Trophoblast cell (in vitro differentiated cells and primary cell): ENCODE measurements at regions not wholly inside any gene's neighbourhood (a gene's known extent, or its start where the extent isn't known, plus 50 kb on each side); places are given as distances from the start of the nearest gene placed in this dataset.

Source experiments
- DNase-seq, 2 donors: peaks; one replicate each; pipeline ENCODE4 v3.0.0-alpha.2; 2016
- H2AFZ ChIP-seq: 2 replicates; pipeline ENCODE4 v1.6.1; 2013; ENCODE audit warnings: low read length, moderate library complexity, mild to moderate bottlenecking; ENCODE audit not compliant: insufficient read depth, poor library complexity
- H2AK5ac ChIP-seq: 2 replicates; pipeline ENCODE4 v1.6.1; 2013; ENCODE audit warnings: mild to moderate bottlenecking, low read length
- H2BK120ac ChIP-seq: 2 replicates; pipeline ENCODE4 v1.6.1; 2013; ENCODE audit warnings: low read length, mild to moderate bottlenecking, moderate library complexity; ENCODE audit not compliant: insufficient read depth, poor library complexity
- H2BK12ac ChIP-seq: 2 replicates; pipeline ENCODE4 v1.6.1; 2013; ENCODE audit warnings: mild to moderate bottlenecking, low read length, moderate library complexity
- H2BK5ac ChIP-seq: 2 replicates; pipeline ENCODE4 v1.6.1; 2013; ENCODE audit warnings: low read length, low read depth, moderate library complexity, mild to moderate bottlenecking; ENCODE audit not compliant: poor library complexity
- H3K14ac ChIP-seq: 2 replicates; pipeline ENCODE4 v1.6.1; 2013; ENCODE audit warnings: mild to moderate bottlenecking, low read length
- H3K18ac ChIP-seq: 2 replicates; pipeline ENCODE4 v1.6.1; 2013; ENCODE audit warnings: mild to moderate bottlenecking, low read length
- H3K23ac ChIP-seq: 2 replicates; pipeline ENCODE4 v1.6.1; 2013; ENCODE audit warnings: low read length
- H3K27ac ChIP-seq: 2 replicates; pipeline ENCODE4 v1.5.1; 2013; ENCODE audit warnings: low read depth, mild to moderate bottlenecking, inconsistent platforms, low read length, moderate library complexity
- H3K27me3 ChIP-seq: 2 replicates; pipeline ENCODE4 v1.6.1; 2013; ENCODE audit warnings: inconsistent platforms, mild to moderate bottlenecking, low read length, moderate library complexity; ENCODE audit not compliant: insufficient read depth
- H3K36me3 ChIP-seq, 2 experiments: 1 replicate in 1 of 2; 2 replicates in 1 of 2; pipeline ENCODE4 v1.6.1; 2013; ENCODE audit warnings: low read length in 2 of 2, mild to moderate bottlenecking in 2 of 2, moderate library complexity in 1 of 2; ENCODE audit not compliant: insufficient read depth in 2 of 2, control insufficient read depth in 1 of 2
- H3K4ac ChIP-seq: 2 replicates; pipeline ENCODE4 v1.6.1; 2013; ENCODE audit warnings: low read depth, mild to moderate bottlenecking, low read length, moderate library complexity
- H3K4me1 ChIP-seq, 2 experiments: 1 replicate in 1 of 2; 2 replicates in 1 of 2; pipeline ENCODE4 v1.6.1; 2013; ENCODE audit warnings: low read length in 2 of 2, mild to moderate bottlenecking in 2 of 2, moderate library complexity in 1 of 2; ENCODE audit not compliant: insufficient read depth in 2 of 2, control insufficient read depth in 1 of 2
- H3K4me2 ChIP-seq: 2 replicates; pipeline ENCODE4 v1.6.1; 2013; ENCODE audit warnings: inconsistent platforms, mild to moderate bottlenecking, low read length, moderate library complexity
- H3K4me3 ChIP-seq: 2 replicates; pipeline ENCODE4 v1.5.1; 2013; ENCODE audit warnings: mild to moderate bottlenecking, low read depth, low read length, inconsistent platforms
- H3K79me1 ChIP-seq: one replicate; pipeline ENCODE4 v1.6.1; 2013; ENCODE audit warnings: low read length
- H3K79me2 ChIP-seq: 2 replicates; pipeline ENCODE4 v1.6.1; 2013; ENCODE audit warnings: low read length, mild to moderate bottlenecking; ENCODE audit not compliant: control insufficient read depth, insufficient read depth, poor library complexity
- H3K9ac ChIP-seq: 2 replicates; pipeline ENCODE4 v1.6.1; 2013; ENCODE audit warnings: mild to moderate bottlenecking, low read length
- H3K9me3 ChIP-seq: 2 replicates; pipeline ENCODE4 v1.6.1; 2013; ENCODE audit warnings: low read depth, mild to moderate bottlenecking, control low read depth, inconsistent platforms, low read length; ENCODE audit not compliant: insufficient read depth
- H4K12ac ChIP-seq: 2 replicates; pipeline ENCODE4 v1.6.1; 2013; ENCODE audit warnings: low read depth, mild to moderate bottlenecking, low read length, moderate library complexity
- H4K8ac ChIP-seq: 2 replicates; pipeline ENCODE4 v1.6.1; 2013; ENCODE audit warnings: low read depth, mild to moderate bottlenecking, low read length, moderate library complexity
- H4K91ac ChIP-seq: one replicate; pipeline ENCODE4 v1.6.1; 2013; ENCODE audit warnings: low read depth, mild to moderate bottlenecking, low read length, moderate library complexity
- WGBS: extraction: QIAGEN DNeasy Blood & Tissue Kit; methylation state at CpG from one replicate; pipeline ENCODE4 v1.1.7; 2013; ENCODE audit warnings: missing lambda C conversion rate; ENCODE audit not compliant: insufficient read length, insufficient coverage; ENCODE audit errors: extremely low coverage; 5-methylcytosine and 5-hydroxymethylcytosine counted together

DNA sequence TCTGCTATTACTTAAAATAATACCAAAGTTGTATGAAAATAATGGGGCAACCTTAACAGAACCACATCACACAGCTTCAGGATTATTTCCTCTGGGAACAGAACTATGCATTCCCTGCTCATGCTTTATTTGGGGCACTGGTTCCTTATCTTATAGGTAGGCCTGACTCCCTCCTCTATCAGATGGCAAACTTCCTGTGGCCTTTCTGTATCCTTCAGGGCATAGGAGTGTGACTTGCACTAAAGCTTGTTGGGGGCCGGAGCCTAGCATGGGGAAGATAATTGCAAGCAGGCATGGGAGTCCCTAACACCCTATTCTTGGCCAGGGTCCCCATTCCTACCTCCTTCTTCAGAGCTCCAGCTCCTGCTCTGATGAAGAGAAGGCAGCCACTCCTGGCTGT is 167.2 kb upstream of the SERTAD2 start:
- H3K23ac ChIP-seq = no peak overlapping the region
- no peaks in the 10 kb centered on the region for H3K9me3 ChIP-seq
- H3K14ac ChIP-seq = no peak overlapping the region
- no peak overlapping the region for H4K8ac ChIP-seq
- no CpG with 5 or more reads among the region's 1 CpG for WGBS
- no peak overlapping the region for H4K12ac ChIP-seq
- H3K27me3 ChIP-seq = no peaks in the 10 kb centered on the region
- no peak overlapping the region for H3K4ac ChIP-seq
- no peak for DNase-seq
- H3K18ac ChIP-seq = no peak overlapping the region
- H2BK5ac ChIP-seq = no peak overlapping the region
- H4K91ac ChIP-seq = peak overlapping the region; percentile 1
- peaks cover 2% of the 10 kb centered on the region for H3K79me1 ChIP-seq
- H3K79me2 ChIP-seq = no peaks in the 10 kb centered on the region
- H3K4me1 ChIP-seq = peaks cover 0 to 16% of the 10 kb centered on the region in 2 experiments
- H2AFZ ChIP-seq = no peak overlapping the region
- peak overlapping the region; percentile 50 for H2BK12ac ChIP-seq
- no peak overlapping the region for H3K4me2 ChIP-seq
- peak overlapping the region; percentile 68 for H2BK120ac ChIP-seq
- no peak overlapping the region for H3K4me3 ChIP-seq
- H2AK5ac ChIP-seq = no peak overlapping the region
- H3K27ac ChIP-seq = no peak overlapping the region
- H3K36me3 ChIP-seq = no peaks in the 10 kb centered on the region
- no peak overlapping the region for H3K9ac ChIP-seq

DNA sequence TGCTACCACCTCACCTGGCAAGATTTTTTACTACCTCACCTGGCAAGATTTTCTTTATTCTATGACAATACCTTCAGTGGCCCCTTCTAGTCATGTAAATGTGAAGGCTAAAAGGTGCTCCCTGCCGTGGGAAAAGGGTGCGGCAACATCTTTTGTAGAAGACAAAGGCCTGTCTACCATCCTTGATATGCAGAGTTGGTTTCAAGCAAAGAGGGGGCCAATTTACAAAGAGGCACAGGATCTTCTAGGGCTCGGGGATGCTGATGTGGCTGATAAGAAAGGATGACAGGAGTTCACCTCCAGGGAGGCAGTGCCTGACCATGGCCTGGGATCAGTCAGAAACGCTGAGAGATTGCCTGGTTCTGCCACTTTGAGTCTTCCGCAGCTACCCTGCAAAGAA is 165.4 kb upstream of the SLC1A4 start:
- WGBS = no CpG with 5 or more reads among the region's 5 CpGs
- H2BK5ac ChIP-seq = no peak overlapping the region
- H4K8ac ChIP-seq = no peak overlapping the region
- H3K4me3 ChIP-seq = no peak overlapping the region
- H4K91ac ChIP-seq = no peak overlapping the region
- peaks cover 0 to 9% of the 10 kb centered on the region in 2 experiments for H3K4me1 ChIP-seq
- no peak overlapping the region for H2AK5ac ChIP-seq
- no peaks in the 10 kb centered on the region for H3K9me3 ChIP-seq
- no peak overlapping the region for H3K4me2 ChIP-seq
- H2BK12ac ChIP-seq = no peak overlapping the region
- H3K27me3 ChIP-seq = no peaks in the 10 kb centered on the region
- no peak overlapping the region for H3K4ac ChIP-seq
- no peak overlapping the region for H3K27ac ChIP-seq
- no peak overlapping the region for H3K14ac ChIP-seq
- H3K9ac ChIP-seq = peak overlapping the region; percentile 43
- H3K23ac ChIP-seq = no peak overlapping the region
- H3K79me2 ChIP-seq = no peaks in the 10 kb centered on the region
- H3K79me1 ChIP-seq = peaks cover 2% of the 10 kb centered on the region
- H2AFZ ChIP-seq = no peak overlapping the region
- DNase-seq = no peak
- no peak overlapping the region for H4K12ac ChIP-seq
- H3K18ac ChIP-seq = no peak overlapping the region
- no peak overlapping the region for H2BK120ac ChIP-seq
- no peaks in the 10 kb centered on the region for H3K36me3 ChIP-seq

DNA sequence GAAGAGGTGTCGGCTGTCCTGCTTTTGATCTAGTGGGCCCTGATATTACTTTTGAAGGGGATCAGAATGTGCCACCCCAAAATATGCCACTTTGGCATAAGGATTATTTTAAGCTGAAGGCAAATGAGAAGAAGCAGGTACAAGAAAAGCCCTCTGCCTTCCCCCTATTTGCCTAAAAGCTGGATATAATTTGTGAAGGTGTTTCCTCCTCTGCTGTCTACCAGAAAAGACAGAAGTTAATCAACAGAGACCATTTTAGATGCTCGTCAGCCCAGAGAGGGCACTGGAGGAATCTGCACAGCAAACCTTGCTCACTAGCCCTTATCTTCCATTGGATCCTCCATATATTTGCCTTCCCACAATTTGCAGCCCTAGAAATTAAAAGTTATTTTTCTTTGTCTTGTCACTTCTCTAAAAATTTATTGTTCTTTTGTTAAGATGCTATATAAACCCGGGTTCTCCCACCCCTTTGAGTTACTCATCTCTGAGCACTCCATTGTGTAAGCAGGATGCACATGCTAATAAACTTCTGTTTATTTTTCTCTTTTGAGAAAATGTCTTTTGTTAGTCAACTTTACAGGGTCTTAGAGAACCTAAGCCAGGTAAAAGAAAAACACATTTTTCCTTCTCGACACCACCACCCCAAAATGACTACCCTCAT is 163.2 kb upstream of the SLC1A4 start:
- no peak overlapping the region for H3K9ac ChIP-seq
- no peak overlapping the region for H3K18ac ChIP-seq
- H3K27ac ChIP-seq = no peak overlapping the region
- no peaks in the 10 kb centered on the region for H3K27me3 ChIP-seq
- H3K4me2 ChIP-seq = no peak overlapping the region
- DNase-seq = no peak
- no peak overlapping the region for H3K23ac ChIP-seq
- no peak overlapping the region for H2BK12ac ChIP-seq
- no peak overlapping the region for H4K12ac ChIP-seq
- no peak overlapping the region for H2BK120ac ChIP-seq
- WGBS = no CpG with 5 or more reads among the region's 4 CpGs
- no peak overlapping the region for H2BK5ac ChIP-seq
- H3K36me3 ChIP-seq = no peaks in the 10 kb centered on the region
- H3K4ac ChIP-seq = no peak overlapping the region
- no peak overlapping the region for H2AFZ ChIP-seq
- no peak overlapping the region for H3K14ac ChIP-seq
- H3K4me3 ChIP-seq = no peak overlapping the region
- H3K9me3 ChIP-seq = no peaks in the 10 kb centered on the region
- H3K79me1 ChIP-seq = peaks cover 2% of the 10 kb centered on the region
- H3K79me2 ChIP-seq = no peaks in the 10 kb centered on the region
- H4K91ac ChIP-seq = no peak overlapping the region
- H2AK5ac ChIP-seq = no peak overlapping the region
- H4K8ac ChIP-seq = no peak overlapping the region
- peaks cover 0 to 6% of the 10 kb centered on the region in 2 experiments for H3K4me1 ChIP-seq

DNA sequence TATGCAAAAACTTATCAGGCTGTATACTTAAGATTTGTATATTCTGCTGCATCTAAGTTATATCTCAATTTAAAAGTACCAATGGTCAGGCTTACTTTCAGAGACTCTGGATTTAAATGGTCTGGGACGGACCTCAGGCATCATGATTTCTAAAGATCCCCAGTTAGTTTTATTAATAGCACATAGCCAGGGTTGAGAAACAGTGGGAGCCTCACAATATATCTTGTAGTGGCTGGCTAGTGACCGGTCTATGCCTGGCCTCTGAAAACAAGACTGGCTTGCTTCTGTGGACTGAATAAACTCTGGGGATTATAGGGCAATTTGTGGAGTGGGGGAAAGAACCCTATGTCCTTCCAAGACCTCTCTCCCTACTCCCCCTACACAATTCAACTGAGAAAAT is 162.5 kb upstream of the SLC1A4 start:
- Histone ChIP-seq H3K36me3 (no peaks in the 10 kb centered on the region), H2AK5ac (no peak overlapping the region), H3K4me2 (no peak overlapping the region), H2BK120ac (no peak overlapping the region), H2AFZ (no peak overlapping the region), H4K8ac (no peak overlapping the region), H3K9ac (no peak overlapping the region), H4K91ac (no peak overlapping the region), H3K27ac (no peak overlapping the region), H3K23ac (no peak overlapping the region), H3K27me3 (no peaks in the 10 kb centered on the region), H3K79me2 (no peaks in the 10 kb centered on the region), H2BK5ac (no peak overlapping the region), H3K9me3 (no peaks in the 10 kb centered on the region), H3K4me3 (no peak overlapping the region), H3K79me1 (peaks cover 8% of the 10 kb centered on the region), H3K4me1 (peaks cover 7 to 11% of the 10 kb centered on the region in 2 experiments), H3K18ac (no peak overlapping the region), H3K14ac (no peak overlapping the region), H4K12ac (no peak overlapping the region), H3K4ac (no peak overlapping the region), H2BK12ac (no peak overlapping the region)
- no CpG with 5 or more reads among the region's 2 CpGs for WGBS
- no peak for DNase-seq
